Panc1 (cell line): ENCODE measurements at regions not wholly inside any gene's neighbourhood (a gene's known extent, or its start where the extent isn't known, plus 50 kb on each side); places are given as distances from the start of the nearest gene placed in this dataset.

Experiments used
- POLR2AphosphoS5 ChIP-seq: IDR thresholded peaks from 2 replicates; pipeline ENCODE4 v1.6.1; 2012; ENCODE audit warnings: mild to moderate bottlenecking, low read depth, low read length, moderate library complexity
- SIN3A ChIP-seq: IDR thresholded peaks from 2 replicates; pipeline ENCODE4 v1.6.1; 2012; ENCODE audit warnings: low read depth, mild to moderate bottlenecking, low read length, moderate library complexity, borderline replicate concordance; ENCODE audit not compliant: insufficient read depth
- TCF7L2 ChIP-seq: IDR thresholded peaks from 2 replicates; pipeline ENCODE4 v1.6.1; 2011; ENCODE audit warnings: mild to moderate bottlenecking, low read depth, low read length, inconsistent platforms
- TF ChIP-seq, protein P1 (sequence below): fragments of 450-650 bp; IDR thresholded peaks from 2 replicates; pipeline ENCODE4 v1.5.1; 2017; ENCODE audit warnings: mild to moderate bottlenecking
- TF ChIP-seq, protein P2 (sequence below), 2 experiments: IDR thresholded peaks; 2 replicates each; pipeline ENCODE4 v1.6.1; 2011 to 2012; ENCODE audit warnings: low read depth in 2 of 2, control low read depth in 1 of 2, low read length in 1 of 2, mild to moderate bottlenecking in 1 of 2, moderate library complexity in 1 of 2; ENCODE audit not compliant: insufficient read depth in 1 of 2

DNA sequence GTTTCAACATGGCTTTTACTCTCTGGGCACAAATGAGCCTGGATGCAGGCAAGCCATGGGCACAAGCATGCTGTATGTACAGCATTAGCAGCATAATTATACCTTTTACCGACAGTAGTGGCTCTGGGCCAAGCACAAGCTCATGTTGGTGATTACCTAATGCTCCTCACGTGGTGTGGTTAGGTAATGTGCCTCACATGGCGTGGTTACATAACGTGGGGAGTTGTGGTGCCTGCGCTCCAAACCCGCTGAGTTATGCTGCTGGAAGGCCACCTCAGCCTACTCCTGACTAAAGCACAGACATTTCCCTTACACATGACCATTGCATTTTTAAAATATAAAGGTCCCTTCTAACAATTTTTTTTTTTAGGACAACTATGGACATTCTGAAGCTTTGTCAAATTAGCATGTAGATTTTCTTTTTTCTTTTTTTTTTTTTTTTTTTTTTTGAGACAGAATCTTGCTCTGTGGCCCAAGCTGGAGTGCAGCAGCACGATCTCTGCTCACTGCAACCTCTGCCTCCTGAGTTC, 794.0 kb downstream of the EFNA5 start:
- TF ChIP-seq, protein P1, sequence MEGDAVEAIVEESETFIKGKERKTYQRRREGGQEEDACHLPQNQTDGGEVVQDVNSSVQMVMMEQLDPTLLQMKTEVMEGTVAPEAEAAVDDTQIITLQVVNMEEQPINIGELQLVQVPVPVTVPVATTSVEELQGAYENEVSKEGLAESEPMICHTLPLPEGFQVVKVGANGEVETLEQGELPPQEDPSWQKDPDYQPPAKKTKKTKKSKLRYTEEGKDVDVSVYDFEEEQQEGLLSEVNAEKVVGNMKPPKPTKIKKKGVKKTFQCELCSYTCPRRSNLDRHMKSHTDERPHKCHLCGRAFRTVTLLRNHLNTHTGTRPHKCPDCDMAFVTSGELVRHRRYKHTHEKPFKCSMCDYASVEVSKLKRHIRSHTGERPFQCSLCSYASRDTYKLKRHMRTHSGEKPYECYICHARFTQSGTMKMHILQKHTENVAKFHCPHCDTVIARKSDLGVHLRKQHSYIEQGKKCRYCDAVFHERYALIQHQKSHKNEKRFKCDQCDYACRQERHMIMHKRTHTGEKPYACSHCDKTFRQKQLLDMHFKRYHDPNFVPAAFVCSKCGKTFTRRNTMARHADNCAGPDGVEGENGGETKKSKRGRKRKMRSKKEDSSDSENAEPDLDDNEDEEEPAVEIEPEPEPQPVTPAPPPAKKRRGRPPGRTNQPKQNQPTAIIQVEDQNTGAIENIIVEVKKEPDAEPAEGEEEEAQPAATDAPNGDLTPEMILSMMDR = no peak
- TF ChIP-seq POLR2AphosphoS5 (no peak), SIN3A (no peak), TCF7L2 (no peak)
- TF ChIP-seq, protein P2, sequence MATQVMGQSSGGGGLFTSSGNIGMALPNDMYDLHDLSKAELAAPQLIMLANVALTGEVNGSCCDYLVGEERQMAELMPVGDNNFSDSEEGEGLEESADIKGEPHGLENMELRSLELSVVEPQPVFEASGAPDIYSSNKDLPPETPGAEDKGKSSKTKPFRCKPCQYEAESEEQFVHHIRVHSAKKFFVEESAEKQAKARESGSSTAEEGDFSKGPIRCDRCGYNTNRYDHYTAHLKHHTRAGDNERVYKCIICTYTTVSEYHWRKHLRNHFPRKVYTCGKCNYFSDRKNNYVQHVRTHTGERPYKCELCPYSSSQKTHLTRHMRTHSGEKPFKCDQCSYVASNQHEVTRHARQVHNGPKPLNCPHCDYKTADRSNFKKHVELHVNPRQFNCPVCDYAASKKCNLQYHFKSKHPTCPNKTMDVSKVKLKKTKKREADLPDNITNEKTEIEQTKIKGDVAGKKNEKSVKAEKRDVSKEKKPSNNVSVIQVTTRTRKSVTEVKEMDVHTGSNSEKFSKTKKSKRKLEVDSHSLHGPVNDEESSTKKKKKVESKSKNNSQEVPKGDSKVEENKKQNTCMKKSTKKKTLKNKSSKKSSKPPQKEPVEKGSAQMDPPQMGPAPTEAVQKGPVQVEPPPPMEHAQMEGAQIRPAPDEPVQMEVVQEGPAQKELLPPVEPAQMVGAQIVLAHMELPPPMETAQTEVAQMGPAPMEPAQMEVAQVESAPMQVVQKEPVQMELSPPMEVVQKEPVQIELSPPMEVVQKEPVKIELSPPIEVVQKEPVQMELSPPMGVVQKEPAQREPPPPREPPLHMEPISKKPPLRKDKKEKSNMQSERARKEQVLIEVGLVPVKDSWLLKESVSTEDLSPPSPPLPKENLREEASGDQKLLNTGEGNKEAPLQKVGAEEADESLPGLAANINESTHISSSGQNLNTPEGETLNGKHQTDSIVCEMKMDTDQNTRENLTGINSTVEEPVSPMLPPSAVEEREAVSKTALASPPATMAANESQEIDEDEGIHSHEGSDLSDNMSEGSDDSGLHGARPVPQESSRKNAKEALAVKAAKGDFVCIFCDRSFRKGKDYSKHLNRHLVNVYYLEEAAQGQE (IDR thresholded peaks at IDR 0.05; ENCODE audit: insufficient read depth in 1 of 2, low read depth in 2 of 2, low read length in 1 of 2) = no peak
